ENCODE measurements at regions not wholly inside any gene's neighbourhood (a gene's known extent, or its start where the extent isn't known, plus 50 kb on each side); places are given as distances from the start of the nearest gene placed in this dataset.

- no peak for DNase-seq
- Histone ChIP-seq H3K4me2 (ENCODE audit: insufficient read depth, insufficient read length, low read length) (no peak overlapping the region), H2BK5ac (ENCODE audit: insufficient read length, low read length) (no peak overlapping the region), H4K20me1 (ENCODE audit: control insufficient read depth, insufficient read depth, insufficient read length) (no peaks in the 10 kb centered on the region), H3K14ac (ENCODE audit: insufficient read depth, low read length) (no peak overlapping the region), H3K9me3 (ENCODE audit: control insufficient read depth, low read depth, low read length) (no peaks in the 10 kb centered on the region), H4K8ac (replicated peaks; ENCODE audit: insufficient read length, low read depth, low read length) (no peak overlapping the region), H4K91ac (ENCODE audit: insufficient read length, low read depth, low read length) (no peak overlapping the region), H3K18ac (ENCODE audit: insufficient read length, low read depth, low read length) (no peak overlapping the region), H3K27me3 (ENCODE audit: insufficient read depth, low read length) (no peaks in the 10 kb centered on the region), H2BK12ac (ENCODE audit: insufficient read length, low read depth, low read length) (no peak overlapping the region), H3K9ac (ENCODE audit: extremely low read depth, insufficient read length, low read length) (no peak overlapping the region), H2AFZ (ENCODE audit: low read length) (no peak overlapping the region), H3K79me2 (ENCODE audit: insufficient read depth, low read length) (no peaks in the 10 kb centered on the region), H2BK20ac (ENCODE audit: low read depth, low read length, poor library complexity, severe bottlenecking) (no peak overlapping the region), H4K5ac (ENCODE audit: insufficient read length, low read depth, low read length) (no peak overlapping the region), H3K56ac (ENCODE audit: insufficient read length, low read depth, low read length) (no peak overlapping the region), H2AK5ac (ENCODE audit: insufficient read length, low read length) (no peak overlapping the region), H2BK120ac (ENCODE audit: low read depth, low read length, poor library complexity, severe bottlenecking) (no peak overlapping the region), H3K23ac (ENCODE audit: insufficient read length, low read depth, low read length) (no peak overlapping the region), H3K27ac (ENCODE audit: insufficient read length, low read depth, low read length) (no peak overlapping the region), H2BK15ac (ENCODE audit: low read depth, low read length) (no peak overlapping the region), H3K4me1 (ENCODE audit: insufficient read depth, low read length) (no peaks in the 10 kb centered on the region), H3K23me2 (ENCODE audit: insufficient read length, low read depth, low read length, poor library complexity, severe bottlenecking) (no peaks in the 10 kb centered on the region), H3T11ph (ENCODE audit: low read length) (no peak overlapping the region), H3K79me1 (ENCODE audit: insufficient read depth, low read depth, low read length, poor library complexity, severe bottlenecking) (no peaks in the 10 kb centered on the region), H3K4ac (ENCODE audit: low read depth, low read length) (no peak overlapping the region)
- no CpG with 5 or more reads among the region's 6 CpGs for WGBS (ENCODE audit: extremely low coverage, insufficient read length, low lambda C conversion rate)
- Mint-ChIP-seq H3K36me3 (ENCODE audit: insufficient read depth in 1 of 3, low read depth in 3 of 3) (peaks cover 2 to 15% (median 12%) of the 10 kb centered on the region in 3 experiments), H3K4me1 (peaks cover 20 to 24% of the 10 kb centered on the region in 2 experiments), H3K27ac (peak overlapping the region in 1 of 3 experiments; percentile 89; a peak in 1 of 7 replicates), H3K4me3 (no peak overlapping the region), H3K9me3 (peaks cover 0 to 5% of the 10 kb centered on the region in 2 experiments; a peak in 2 of 5 replicates), H3K27me3 (ENCODE audit: low read depth) (no peaks in the 10 kb centered on the region)
- TF ChIP-seq CTCF (conservative IDR thresholded peaks at IDR 0.05): no peak
These were observed 97.9 kb upstream of the RIOK3 start for GRCh38 chr18:23355206-23355605.
